ENCODE measurements at regions not wholly inside any gene's neighbourhood (a gene's known extent, or its start where the extent isn't known, plus 50 kb on each side); places are given as distances from the start of the nearest gene placed in this dataset.
"Not testable (repeated sequence)": the region's sequence is repeated elsewhere in the genome, so short reads cannot be mapped to it uniquely, and the experiment has no call there.

GRCh38 chr20:4635781-4636180 is 50.5 kb upstream of the PRNP start:
- no peak for FAIRE-seq

- no peak for FAIRE-seq
Observed at GRCh38 chr20:4635342-4635741, 50.9 kb upstream of the PRNP start.

- no peak for FAIRE-seq
Observed at GRCh38 chr20:4633780-4634179, 52.5 kb upstream of the PRNP start.

GRCh38 chr20:4633379-4633778 is 52.9 kb upstream of the PRNP start:
- FAIRE-seq, result no peak

DNA sequence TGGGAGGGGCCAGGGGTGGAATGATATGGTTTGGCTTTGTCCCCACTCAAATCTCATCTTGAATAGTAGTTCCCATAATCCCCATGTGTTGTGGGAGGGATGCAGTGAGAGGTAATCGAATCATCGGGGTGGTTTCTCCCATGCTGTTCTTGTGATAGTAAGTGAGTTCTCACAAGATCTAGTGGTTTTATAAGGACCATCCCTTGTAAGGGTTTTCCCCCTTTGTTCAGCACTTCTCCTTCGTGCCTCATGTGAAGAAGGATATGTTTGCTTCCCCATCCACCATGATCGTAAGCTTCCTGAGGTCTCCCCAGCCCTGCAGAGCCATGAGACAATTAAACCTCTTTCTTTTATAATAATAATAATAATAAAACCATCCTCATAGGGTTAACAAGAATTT is 53.4 kb upstream of the PRNP start:
- no peak for FAIRE-seq

- FAIRE-seq, result no peak
Observed at GRCh38 chr20:4626228-4626627, 60.0 kb upstream of the PRNP start.

DNA sequence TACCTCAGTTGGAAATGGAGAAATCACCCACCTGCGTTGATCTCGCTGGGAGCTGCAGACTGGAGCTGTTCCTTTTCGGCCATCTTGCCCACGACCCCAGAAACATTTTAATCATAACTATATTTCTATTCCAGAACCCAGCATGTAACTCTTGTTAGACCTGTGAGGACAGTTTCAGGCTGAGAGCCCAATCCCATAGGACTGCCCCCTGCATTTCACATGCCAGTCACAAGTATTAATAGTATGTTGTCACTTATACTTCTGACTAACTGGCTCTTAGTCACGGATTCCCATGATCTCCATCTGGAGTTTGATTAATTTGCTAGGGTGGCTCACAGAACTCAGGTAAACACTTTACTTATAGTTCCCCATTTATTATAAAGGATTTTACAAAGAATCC is 60.6 kb upstream of the PRNP start:
- FAIRE-seq, result no peak

GRCh38 chr20:4624675-4625336 is 61.5 kb upstream of the PRNP start:
- FAIRE-seq, result not testable (repeated sequence)

DNA sequence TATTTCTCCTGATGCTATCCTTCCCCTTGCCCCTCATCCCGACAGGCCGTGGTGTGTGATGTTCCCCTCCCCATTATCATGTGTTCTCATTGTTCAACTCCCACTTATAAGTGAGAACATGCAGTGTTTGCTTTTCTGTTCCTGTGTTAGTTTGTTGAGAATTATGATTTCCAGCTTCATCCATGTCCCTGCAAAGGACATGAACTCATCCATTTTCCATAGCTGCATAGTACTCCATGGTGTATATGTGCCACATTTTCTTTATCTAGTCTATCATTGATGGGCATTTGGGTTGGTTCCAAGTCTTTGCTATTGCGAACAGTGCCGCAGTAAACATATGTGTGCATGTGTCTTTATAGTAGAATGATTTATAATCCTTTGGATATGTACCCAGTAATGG is 67.1 kb upstream of the PRNP start:
- not testable (repeated sequence) for FAIRE-seq

- no peak for FAIRE-seq
Observed at GRCh38 chr20:4617484-4617883, 68.8 kb upstream of the PRNP start.

- no peak for FAIRE-seq
Observed at GRCh38 chr20:4617019-4617418, 69.2 kb upstream of the PRNP start.

DNA sequence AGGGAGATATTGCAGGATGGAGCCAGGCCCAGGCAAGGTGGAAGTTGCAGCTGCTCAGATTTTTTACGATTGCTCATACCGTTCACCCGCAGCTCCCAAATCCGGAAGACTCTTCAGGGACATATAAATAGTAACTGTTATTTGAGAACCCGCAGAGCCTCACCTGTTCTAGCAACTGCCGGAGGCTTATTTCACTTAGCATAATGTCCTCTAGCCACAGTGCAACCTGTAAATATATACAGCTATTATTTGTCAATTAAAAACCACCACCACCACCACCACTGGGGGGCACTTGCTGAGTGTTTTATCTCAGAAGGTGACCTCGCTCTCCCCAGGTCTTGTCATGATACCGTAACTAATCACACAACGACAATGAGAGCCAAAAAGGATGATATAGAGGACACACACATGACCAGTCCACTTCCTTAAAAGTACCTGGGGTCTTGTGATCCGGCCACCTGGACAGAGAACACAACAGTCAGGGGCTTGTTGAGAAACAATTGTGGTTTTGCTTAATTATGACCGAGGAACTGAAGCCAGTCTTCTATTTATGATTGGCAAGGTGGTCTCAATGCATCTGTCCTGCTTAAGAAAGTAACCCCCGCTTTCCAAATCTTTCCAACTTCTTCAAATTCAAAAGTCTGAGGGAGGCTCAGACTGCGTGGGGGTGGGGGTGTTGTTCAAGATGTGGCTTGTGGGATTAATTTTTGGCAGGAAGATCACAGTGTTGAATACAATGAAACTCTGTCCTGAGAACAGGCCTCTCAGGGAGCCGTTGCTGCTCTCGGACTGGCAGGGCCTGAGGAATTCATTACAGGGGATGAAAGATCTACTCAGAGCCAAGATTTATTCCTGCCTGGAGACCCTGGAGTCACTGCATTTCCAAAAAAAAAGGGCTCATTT is 72.3 kb upstream of the PRNP start:
- FAIRE-seq, result no peak

DNA sequence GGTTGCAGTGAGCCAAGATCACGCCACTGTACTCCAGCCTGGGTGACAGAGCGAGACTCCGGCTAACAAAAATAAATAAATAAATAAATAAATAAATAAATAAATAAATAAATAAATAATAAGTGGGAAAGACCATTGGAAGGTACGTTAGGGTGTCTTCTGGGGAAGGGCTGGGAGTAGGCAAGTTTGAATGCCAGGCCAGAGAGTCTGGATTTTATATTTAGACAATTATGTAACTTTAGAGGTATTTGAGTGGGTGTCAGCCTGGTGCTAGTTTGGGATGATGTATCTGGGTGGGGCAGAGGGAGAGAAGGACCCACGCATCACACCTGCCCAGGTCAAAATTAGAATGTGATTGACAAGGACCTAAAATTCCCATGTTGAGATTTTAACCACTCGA is 73.1 kb upstream of the PRNP start:
- no peak for FAIRE-seq

- no peak for FAIRE-seq
Observed at GRCh38 chr20:4610871-4611270, 75.4 kb upstream of the PRNP start.

DNA sequence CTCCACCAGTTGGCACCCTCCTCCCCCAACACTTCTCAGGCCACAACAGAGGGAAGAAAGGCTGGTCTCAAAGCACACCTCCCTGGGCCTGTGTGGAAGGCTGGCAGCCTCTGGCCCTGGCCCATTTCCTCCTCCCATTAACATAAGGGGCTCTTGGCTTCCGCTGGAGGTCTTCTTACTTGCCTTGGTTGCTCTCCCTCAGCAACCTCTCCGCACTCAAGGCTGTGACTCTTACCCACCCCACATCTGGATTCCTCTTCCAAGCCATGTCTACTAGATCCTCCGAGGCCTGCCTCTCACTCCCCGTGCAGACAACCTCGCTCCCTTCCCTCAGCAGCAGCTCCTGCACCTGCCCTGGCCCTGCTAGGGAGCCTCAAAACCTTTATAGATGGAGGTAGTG is 76.7 kb upstream of the PRNP start:
- FAIRE-seq, result no peak

- no peak for FAIRE-seq
Observed at GRCh38 chr20:4608861-4609260, 77.4 kb upstream of the PRNP start.

- peak; percentile 89 for FAIRE-seq
Observed at GRCh38 chr20:4607287-4607713, 79.0 kb upstream of the PRNP start.

- FAIRE-seq, result no peak
Observed at GRCh38 chr20:4606051-4606450, 80.2 kb upstream of the PRNP start.

- no peak for FAIRE-seq
Observed at GRCh38 chr20:4605166-4605565, 81.1 kb upstream of the PRNP start.

DNA sequence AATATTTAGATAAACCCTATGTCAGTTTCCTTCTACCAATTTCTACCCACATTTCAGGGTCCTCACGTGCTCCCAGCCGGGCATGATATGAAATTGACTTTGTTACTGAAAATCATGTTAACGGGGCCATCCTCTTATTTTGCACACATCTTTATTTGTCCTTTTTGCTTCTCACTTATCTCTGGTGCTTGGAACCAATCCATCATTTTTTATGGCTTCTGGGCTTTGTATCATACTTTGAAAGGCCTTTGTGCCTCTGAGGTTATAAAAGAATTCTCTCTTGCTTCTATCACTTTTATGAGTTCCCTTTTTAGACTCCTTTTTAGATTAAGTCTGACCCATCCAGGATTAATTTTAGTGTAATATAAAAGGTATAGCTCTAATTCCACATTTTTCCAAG is 81.7 kb upstream of the PRNP start:
- FAIRE-seq, result peak; percentile 95

- FAIRE-seq, result peak; percentile 83
Observed at GRCh38 chr20:4603724-4604123, 82.5 kb upstream of the PRNP start.

DNA sequence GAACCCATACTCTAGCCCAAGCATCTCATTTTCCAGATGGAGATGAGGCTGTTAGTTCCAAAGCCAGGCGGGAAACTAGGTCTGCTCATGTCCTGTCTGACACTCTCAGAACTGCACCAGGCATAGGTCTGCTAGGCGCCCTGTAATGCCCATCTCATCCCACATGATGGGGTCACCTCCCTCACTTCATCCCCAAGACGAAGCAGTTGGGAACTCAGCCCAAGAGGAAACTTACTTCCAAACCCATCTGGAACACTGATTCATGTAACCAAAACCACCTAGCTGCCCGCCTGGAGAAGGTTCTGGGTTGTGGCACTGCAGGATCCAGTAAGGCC is 84.0 kb upstream of the PRNP start:
- no peak for FAIRE-seq

- FAIRE-seq, result no peak
Observed at GRCh38 chr20:4601630-4602296, 84.5 kb upstream of the PRNP start.

All from endometrium (tissue), 2 donors.